AG10803 (cell line): ENCODE measurements at regions not wholly inside any gene's neighbourhood (a gene's known extent, or its start where the extent isn't known, plus 50 kb on each side); places are given as distances from the start of the nearest gene placed in this dataset.
A peak's percentile ranks its signal among the peaks of the same experiment; 100 is the strongest.

Source experiments
- DNase-seq: peaks from one replicate; pipeline ENCODE4 v3.0.0; 2010; ENCODE audit warnings: low read depth
- H3K4me3 ChIP-seq: 2 replicates; pipeline ENCODE4 v1.5.1; 2011; ENCODE audit warnings: mild to moderate bottlenecking, low read length, control low read depth
- CTCF ChIP-seq: conservative IDR thresholded peaks from 2 replicates; pipeline ENCODE4 v1.5.1; 2011; ENCODE audit warnings: mild to moderate bottlenecking, low read length, control low read depth, inconsistent platforms

- peak overlapping the region; percentile 68 for H3K4me3 ChIP-seq
- peak; percentile 29 for DNase-seq
- TF ChIP-seq CTCF = no peak
Measured at GRCh38 chr10:65570143-65571010, 1355.5 kb upstream of the LRRTM3 start.

- TF ChIP-seq CTCF = no peak
- DNase-seq = no peak
Measured at GRCh38 chr10:65571011-65571570, 1354.7 kb upstream of the LRRTM3 start.

GRCh38 chr10:65581426-65582026 lies 1344.3 kb upstream of the LRRTM3 start:
- DNase-seq = no peak

More at GRCh38 chr10:65571011-65571570, 1354.7 kb upstream of the LRRTM3 start:
- H3K4me3 ChIP-seq = peak overlapping the region; percentile 68

GRCh38 chr10:65602182-65602865 lies 1323.5 kb upstream of the LRRTM3 start:
- no peak for DNase-seq
- TF ChIP-seq CTCF = no peak

More at GRCh38 chr10:65581426-65582026, 1344.3 kb upstream of the LRRTM3 start:
- no peak for TF ChIP-seq CTCF
- H3K4me3 ChIP-seq = no peak overlapping the region

GRCh38 chr10:65611592-65611991 lies 1314.2 kb upstream of the LRRTM3 start:
- no peak for DNase-seq
- H3K4me3 ChIP-seq = no peak overlapping the region
- no peak for TF ChIP-seq CTCF

More at GRCh38 chr10:65602182-65602865, 1323.5 kb upstream of the LRRTM3 start:
- H3K4me3 ChIP-seq = no peak overlapping the region

GRCh38 chr10:65614956-65615565 lies 1310.8 kb upstream of the LRRTM3 start:
- H3K4me3 ChIP-seq = no peak overlapping the region
- no peak for DNase-seq
- no peak for TF ChIP-seq CTCF
